Heart right ventricle (tissue), 16 donors: ENCODE measurements at regions not wholly inside any gene's neighbourhood (a gene's known extent, or its start where the extent isn't known, plus 50 kb on each side); places are given as distances from the start of the nearest gene placed in this dataset.

Experiments used
- ATAC-seq, 8 donors: fragments of 200-7000 bp; cut with Tn5 transposase; one replicate each; pipeline ENCODE4 v1.9.1; 2020; ENCODE audit warnings: mild to moderate bottlenecking in 8 of 8, moderate library complexity in 8 of 8, moderate number of reproducible peaks in 1 of 8
- DNase-seq, 2 donors: peaks; one replicate each; pipeline ENCODE4 v3.0.0-alpha.2; 2020
- H3K27ac ChIP-seq, 10 donors: fragments of 200-600 bp; sonication (generic) in 2 of 10; one replicate each; pipeline versions ENCODE4 v1.5.0 to v1.8.0; 2020 to 2022; ENCODE audit warnings: mild to moderate bottlenecking in 3 of 10
- H3K27me3 ChIP-seq, 7 donors: fragments of 200-600 bp; one replicate each; pipeline ENCODE4 v1.8.0; 2021 to 2022; ENCODE audit warnings: mild to moderate bottlenecking in 2 of 7
- H3K36me3 ChIP-seq, 9 donors: fragments of 200-600 bp; sonication (generic) in 1 of 9; one replicate each; pipeline versions ENCODE4 v1.5.0 to v1.8.0; 2020 to 2022; ENCODE audit warnings: mild to moderate bottlenecking in 2 of 9
- H3K4me1 ChIP-seq, 9 donors: fragments of 200-600 bp; sonication (generic) in 1 of 9; one replicate each; pipeline versions ENCODE4 v1.5.0 to v1.8.0; 2020 to 2022; ENCODE audit warnings: mild to moderate bottlenecking in 4 of 9
- H3K4me3 ChIP-seq, 10 donors: fragments of 200-600 bp; sonication (generic) in 2 of 10; one replicate each; pipeline versions ENCODE4 v1.5.0 to v1.8.0; 2020 to 2022; ENCODE audit warnings: mild to moderate bottlenecking in 7 of 10, moderate library complexity in 2 of 10
- H3K9me3 ChIP-seq, 11 donors: fragments of 200-600 bp in 10 of 11; sonication (generic) in 2 of 11; one replicate each; pipeline versions ENCODE4 v1.5.0 to v1.8.0; 2013 to 2022; ENCODE audit warnings: mild to moderate bottlenecking in 2 of 11, control low read depth in 1 of 11, moderate library complexity in 1 of 11
- WGBS, 2 donors: extraction: QIAGEN DNeasy Blood & Tissue Kit; methylation state at CpG; one replicate each; pipeline ENCODE4 v1.1.7; 2013; ENCODE audit warnings: inconsistent platforms in 1 of 2; 5-methylcytosine and 5-hydroxymethylcytosine counted together
- intact Hi-C, 10 donors: fragments of 100-400 bp; cut with DNase I; formaldehyde crosslinking; loops; one replicate each; pipeline versions ENCODE4 v1.11.1 to v1.14.2; 2022
- TF ChIP-seq, protein P1 (sequence below), 9 donors: fragments of 200-600 bp; sonication (generic) in 2 of 9; IDR thresholded peaks; one replicate each; pipeline versions ENCODE4 v1.5.0 to v1.8.0; 2021 to 2022; ENCODE audit warnings: antibody characterized with exemption in 9 of 9, mild to moderate bottlenecking in 5 of 9, moderate library complexity in 1 of 9
- donor health status: Arrhythmogenic right ventricular cardiomyopathy.
- donor health status: ischemic (EF 13 %, LVEDD 7.1; RV severe dilation, severe dysfunction).
- donor health status: healthy with polysubstance abuse.
- donor health status: DM: no; HTN: yes; CAD: no.
- donor health status: DM: no; HTN: no; CAD: no.
- donor health status: ischemic (EF 25% LVEDD 6.9; RV normal size, moderate dysfunction).
- donor health status: ischemic (EF 25% LVEDD 5.7; RV mildly dilated, moderate dysfunction).
- donor health status: healthy.
- donor health status: DM: yes; HTN: yes; CAD: no.
- donor health status: Ischemic cardiomyopathy.
- donor health status: ischemic (EF 35%, LVEDD 5.7; RV mildly dilated, moderate dysfunction).
- donor health status: nonischemic (EF 11% LVEDD 7.7; RV severe dilation, severe dysfunction).
- donor health status: DM: yes; HTN: yes; CAD: no.
- donor health status: PGD.
- donor health status: ischemic (EF 29% LVEDD 5.4; RV normal size, mild dysfunction).
- donor health status: nonischemic (EF 23%, LVEDD 6.1; RV moderate dilation, normal function).

DNA sequence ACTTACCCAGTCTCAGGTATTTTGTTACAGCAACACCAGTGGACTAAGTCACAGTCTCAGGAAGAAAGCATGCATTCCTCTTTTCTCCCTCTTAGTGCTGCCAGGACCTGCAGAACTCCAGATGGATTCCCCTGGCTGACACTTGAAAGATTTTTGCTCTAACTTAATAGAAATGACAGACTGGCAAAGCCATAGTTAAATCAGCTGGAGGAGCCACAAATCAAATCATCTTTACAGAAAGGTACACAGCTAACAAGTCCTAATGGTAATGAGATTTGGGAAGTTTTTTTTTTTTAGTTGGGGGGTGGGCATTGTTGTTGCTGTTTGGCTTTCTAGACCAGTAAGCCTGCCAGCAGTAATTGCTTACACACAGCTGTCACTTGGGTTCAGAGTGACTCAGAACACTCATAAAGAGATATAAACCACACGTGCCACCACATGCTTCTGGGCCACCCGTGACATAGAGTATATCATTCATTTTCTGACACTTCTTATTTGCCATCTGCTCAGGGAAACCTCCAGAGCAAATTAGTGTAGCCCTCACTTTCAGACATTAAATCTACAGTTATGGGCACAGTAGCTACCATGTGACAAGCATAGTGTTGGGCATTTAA lies 72.4 kb downstream of the FH start:
- TF ChIP-seq, protein P1, sequence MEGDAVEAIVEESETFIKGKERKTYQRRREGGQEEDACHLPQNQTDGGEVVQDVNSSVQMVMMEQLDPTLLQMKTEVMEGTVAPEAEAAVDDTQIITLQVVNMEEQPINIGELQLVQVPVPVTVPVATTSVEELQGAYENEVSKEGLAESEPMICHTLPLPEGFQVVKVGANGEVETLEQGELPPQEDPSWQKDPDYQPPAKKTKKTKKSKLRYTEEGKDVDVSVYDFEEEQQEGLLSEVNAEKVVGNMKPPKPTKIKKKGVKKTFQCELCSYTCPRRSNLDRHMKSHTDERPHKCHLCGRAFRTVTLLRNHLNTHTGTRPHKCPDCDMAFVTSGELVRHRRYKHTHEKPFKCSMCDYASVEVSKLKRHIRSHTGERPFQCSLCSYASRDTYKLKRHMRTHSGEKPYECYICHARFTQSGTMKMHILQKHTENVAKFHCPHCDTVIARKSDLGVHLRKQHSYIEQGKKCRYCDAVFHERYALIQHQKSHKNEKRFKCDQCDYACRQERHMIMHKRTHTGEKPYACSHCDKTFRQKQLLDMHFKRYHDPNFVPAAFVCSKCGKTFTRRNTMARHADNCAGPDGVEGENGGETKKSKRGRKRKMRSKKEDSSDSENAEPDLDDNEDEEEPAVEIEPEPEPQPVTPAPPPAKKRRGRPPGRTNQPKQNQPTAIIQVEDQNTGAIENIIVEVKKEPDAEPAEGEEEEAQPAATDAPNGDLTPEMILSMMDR (IDR thresholded peaks at IDR 0.05) = no peak
- no peak overlapping the region for H3K4me3 ChIP-seq
- H3K27ac ChIP-seq = no peak overlapping the region
- intact Hi-C loops = no loop called here
- no peak for ATAC-seq
- DNase-seq = no peak
- H3K9me3 ChIP-seq = peaks cover 0 to 12% (median 0%) of the 10 kb centered on the region in 11 donors
- no peaks in the 10 kb centered on the region for H3K36me3 ChIP-seq
- H3K27me3 ChIP-seq = no peaks in the 10 kb centered on the region
- WGBS, 2 donors = 23 to 51% methylated on average over 2 of the region's 2 CpGs
- no peaks in the 10 kb centered on the region for H3K4me1 ChIP-seq

DNA sequence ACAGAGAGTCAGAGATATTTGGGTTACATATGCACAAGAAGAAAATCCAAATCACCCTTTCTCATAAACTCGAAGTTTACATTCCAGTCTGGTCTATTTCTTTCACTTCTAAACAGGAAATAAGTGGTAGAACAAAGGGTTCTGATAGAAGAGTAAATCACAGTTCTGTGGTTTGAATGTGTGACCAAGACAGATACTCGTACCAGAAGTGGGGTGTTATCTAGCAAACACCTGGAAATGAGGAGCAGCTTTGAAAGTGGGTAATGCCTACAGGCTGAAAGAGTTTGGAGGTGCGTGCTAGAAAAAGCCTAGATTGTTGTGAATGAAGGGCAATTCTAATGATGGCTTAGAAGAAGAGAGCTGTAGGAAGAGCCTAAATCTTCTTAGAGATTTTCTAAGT lies 74.7 kb downstream of the FH start:
- WGBS, 2 donors = 23 to 59% methylated on average over 3 of the region's 3 CpGs
- Histone ChIP-seq H3K27me3 (no peaks in the 10 kb centered on the region), H3K4me1 (no peaks in the 10 kb centered on the region), H3K27ac (no peak overlapping the region), H3K4me3 (no peak overlapping the region), H3K9me3 (peaks cover 0 to 12% (median 0%) of the 10 kb centered on the region in 11 donors), H3K36me3 (no peaks in the 10 kb centered on the region)
- intact Hi-C loops = no loop called here
- ATAC-seq (no peak), DNase-seq (no peak)
- TF ChIP-seq, protein P1 (IDR thresholded peaks at IDR 0.05) = no peak

DNA sequence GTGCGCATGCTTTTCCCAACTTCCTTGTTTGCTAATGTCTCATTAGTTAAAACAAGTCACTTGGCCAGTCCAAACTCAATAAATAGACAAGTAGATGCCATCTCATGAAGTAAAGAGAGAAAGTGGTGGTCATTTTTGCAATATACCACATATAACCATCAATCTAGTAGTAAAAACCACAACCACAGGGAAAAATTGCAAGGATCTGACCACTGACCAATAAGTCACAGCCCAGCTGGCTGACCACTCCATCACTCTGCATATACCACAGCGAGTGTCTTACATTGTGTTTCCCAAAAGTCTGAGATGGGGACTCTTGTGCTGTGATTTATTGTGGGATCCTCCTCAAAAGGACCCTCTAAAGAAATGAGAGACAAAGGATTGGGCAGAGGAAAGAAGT lies 76.0 kb downstream of the FH start:
- no peaks in the 10 kb centered on the region for H3K36me3 ChIP-seq
- 78 to 80% methylated on average over 2 of the region's 2 CpGs for WGBS, 2 donors
- no peaks in the 10 kb centered on the region for H3K27me3 ChIP-seq
- no peak overlapping the region for H3K27ac ChIP-seq
- peaks cover 0 to 12% (median 0%) of the 10 kb centered on the region in 11 donors for H3K9me3 ChIP-seq
- H3K4me3 ChIP-seq = no peak overlapping the region
- TF ChIP-seq, protein P1 (IDR thresholded peaks at IDR 0.05) = no peak
- no peaks in the 10 kb centered on the region for H3K4me1 ChIP-seq
- intact Hi-C loops = no loop called here
- DNase-seq (no peak), ATAC-seq (no peak)

DNA sequence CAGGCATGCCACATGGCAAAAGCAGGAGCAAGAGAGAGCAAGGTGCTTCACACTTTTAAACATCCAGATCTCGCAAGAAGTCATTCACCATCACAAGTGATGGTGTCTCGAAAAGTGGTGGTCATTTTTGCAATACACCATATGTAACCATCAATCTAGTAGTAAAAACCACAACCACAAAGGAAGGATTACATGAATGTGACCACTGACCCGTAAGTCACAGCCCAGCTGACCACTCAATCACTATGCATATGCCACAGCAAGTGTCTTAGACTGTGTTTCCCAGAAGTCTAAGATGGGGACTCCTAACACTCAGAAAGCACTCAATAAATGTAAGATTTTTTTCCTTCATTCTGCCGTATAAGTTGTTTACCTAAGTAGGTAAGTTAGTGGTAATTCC lies 76.9 kb downstream of the FH start:
- Histone ChIP-seq H3K4me3 (no peak overlapping the region), H3K36me3 (no peaks in the 10 kb centered on the region), H3K27ac (no peak overlapping the region), H3K4me1 (no peaks in the 10 kb centered on the region), H3K27me3 (no peaks in the 10 kb centered on the region), H3K9me3 (peaks cover 0 to 12% (median 0%) of the 10 kb centered on the region in 11 donors)
- DNase-seq = no peak
- no peak for ATAC-seq
- WGBS, 2 donors = 80 to 81% methylated on average over 4 of the region's 4 CpGs
- intact Hi-C loops = no loop called here
- TF ChIP-seq, protein P1 (IDR thresholded peaks at IDR 0.05) = no peak
